A549 (cell line): ENCODE measurements at regions not wholly inside any gene's neighbourhood (a gene's known extent, or its start where the extent isn't known, plus 50 kb on each side); places are given as distances from the start of the nearest gene placed in this dataset.
A peak's percentile ranks its signal among the peaks of the same experiment; 100 is the strongest.

Experiments
- ATAC-seq, 2 experiments: fragments of 200-7000 bp in 1 of 2; fragments of >200 bp in 1 of 2; cut with Nextera tagmentation in 1 of 2; cut with Tn5 transposase in 1 of 2; 3 replicates each; pipeline versions ENCODE4 v1.8.0 to v1.9.1; 2018 to 2020; ENCODE audit warnings: mild to moderate bottlenecking in 1 of 2, moderate library complexity in 1 of 2
- CTCF ChIA-PET: fragments of 300-600 bp; sonication (Branson Sonifier 250); formaldehyde crosslinking; extraction: SDS; loops from one replicate; lab custom pipeline; 2021; ENCODE audit warnings: antibody characterized with exemption, inconsistent platforms; lab: Yijun Ruan, JAX
- POLR2A ChIA-PET: fragments of 350-600 bp; formaldehyde crosslinking; extraction: SDS; loops from one replicate; lab custom pipeline; 2021; ENCODE audit warnings: antibody characterized with exemption, inconsistent platforms; lab: Yijun Ruan, JAX
- DNase-seq, 2 experiments: peaks; one replicate each; pipeline versions ENCODE4 v3.0.0 to v3.0.0-alpha.2; 2011 to 2016; ENCODE audit warnings: low read depth in 1 of 2, low spot score in 1 of 2
- FAIRE-seq: peaks from 2 replicates; lab custom pipeline; 2011; peaks lifted over from hg19 to GRCh38; lab: Jason Lieb, UNC
- H3K27ac ChIP-seq, 2 experiments: fragments of >200 bp; sonication (Bioruptor Twin); formaldehyde crosslinking; 3 replicates each; pipeline ENCODE4 v1.5.1; 2016 to 2017
- H3K4me1 ChIP-seq: fragments of >200 bp; sonication (Bioruptor Twin); formaldehyde crosslinking; 3 replicates; pipeline ENCODE4 v1.6.1; 2016
- H3K4me2 ChIP-seq: fragments of >200 bp; sonication (Bioruptor Twin); formaldehyde crosslinking; 3 replicates; pipeline ENCODE4 v1.6.1; 2016
- H3K4me3 ChIP-seq: fragments of >200 bp; sonication (Bioruptor Twin); formaldehyde crosslinking; 3 replicates; pipeline ENCODE4 v1.5.1; 2016
- H3K9me3 ChIP-seq: fragments of >200 bp; sonication (Bioruptor Twin); formaldehyde crosslinking; 3 replicates; pipeline ENCODE4 v1.6.1; 2016
- BHLHE40 ChIP-seq: IDR thresholded peaks from 2 replicates; pipeline ENCODE4 v1.6.1; 2012; ENCODE audit warnings: low read depth, low read length, inconsistent platforms
- CBX2 ChIP-seq: fragments of 200-600 bp; sonication (generic); IDR thresholded peaks from 2 replicates; pipeline ENCODE4 v1.6.1; 2016; ENCODE audit warnings: low read depth, mild to moderate bottlenecking, borderline replicate concordance
- CBX8 ChIP-seq: fragments of 200-600 bp; sonication (generic); IDR thresholded peaks from 2 replicates; pipeline ENCODE4 v1.6.1; 2016
- CEBPB ChIP-seq, 2 experiments: fragments of >200 bp in 1 of 2; sonication (Bioruptor Twin) in 1 of 2; formaldehyde crosslinking in 1 of 2; IDR thresholded peaks; 2 replicates each; pipeline ENCODE4 v1.6.1; 2012 to 2016
- CHD4 ChIP-seq: fragments of 200-600 bp; sonication (generic); IDR thresholded peaks from 2 replicates; pipeline ENCODE4 v1.6.1; 2016; ENCODE audit warnings: antibody characterized with exemption, mild to moderate bottlenecking, borderline replicate concordance
- E2F6 ChIP-seq: IDR thresholded peaks from 2 replicates; pipeline ENCODE4 v1.6.1; 2012; ENCODE audit warnings: low read depth, borderline replicate concordance
- EHF ChIP-seq: fragments of 250-450 bp; sonication (Bioruptor Pico); IDR thresholded peaks from 2 replicates; pipeline ENCODE4 v1.5.0; 2020; ENCODE audit warnings: mild to moderate bottlenecking
- EP300 ChIP-seq, 2 experiments: fragments of >200 bp; sonication (Bioruptor Twin); formaldehyde crosslinking; IDR thresholded peaks; 2 replicates in 1 of 2; 3 replicates in 1 of 2; pipeline ENCODE4 v1.6.1; 2016 to 2017
- FOSB ChIP-seq: fragments of 250-450 bp; sonication (Bioruptor Pico); IDR thresholded peaks from 2 replicates; pipeline ENCODE4 v1.5.0; 2020; ENCODE audit warnings: mild to moderate bottlenecking, moderate library complexity
- GATA3 ChIP-seq: IDR thresholded peaks from 2 replicates; pipeline ENCODE4 v1.6.1; 2012; ENCODE audit warnings: borderline replicate concordance
- HDAC2 ChIP-seq: fragments of 200-600 bp; sonication (generic); IDR thresholded peaks from 2 replicates; pipeline ENCODE4 v1.6.1; 2016
- HES2 ChIP-seq: fragments of >200 bp; sonication (Bioruptor Twin); formaldehyde crosslinking; IDR thresholded peaks from 2 replicates; pipeline ENCODE4 v1.6.1; 2016
- HEYL ChIP-seq: fragments of 250-450 bp; sonication (Bioruptor Pico); IDR thresholded peaks from 2 replicates; pipeline ENCODE4 v1.8.0; 2021; ENCODE audit warnings: mild to moderate bottlenecking, moderate library complexity
- HOXA7 ChIP-seq: fragments of 250-450 bp; sonication (Bioruptor Pico); IDR thresholded peaks from 2 replicates; pipeline ENCODE4 v1.5.0; 2020; ENCODE audit warnings: mild to moderate bottlenecking, moderate library complexity
- HOXB13 ChIP-seq: fragments of 250-450 bp; sonication (Bioruptor Pico); IDR thresholded peaks from 2 replicates; pipeline ENCODE4 v1.5.0; 2020; ENCODE audit warnings: low read depth, mild to moderate bottlenecking, moderate library complexity
- JUN ChIP-seq, 2 experiments: fragments of >200 bp; sonication (Bioruptor Twin); formaldehyde crosslinking; IDR thresholded peaks; 2 replicates in 1 of 2; 3 replicates in 1 of 2; pipeline ENCODE4 v1.6.1; 2016 to 2017
- MAZ ChIP-seq: fragments of 150-350 bp; IDR thresholded peaks from 2 replicates; pipeline ENCODE4 v1.6.1; 2014; ENCODE audit warnings: antibody characterized with exemption, low read depth, low read length, borderline replicate concordance
- NPAS2 ChIP-seq: fragments of 250-450 bp; sonication (Bioruptor Pico); IDR thresholded peaks from 2 replicates; pipeline ENCODE4 v1.8.0; 2022; ENCODE audit warnings: mild to moderate bottlenecking, moderate library complexity, borderline replicate concordance
- POLR2A ChIP-seq: IDR thresholded peaks from 2 replicates; pipeline ENCODE4 v1.6.1; 2012; ENCODE audit warnings: mild to moderate bottlenecking, low read length
- POLR2AphosphoS2 ChIP-seq: conservative IDR thresholded peaks from 2 replicates; pipeline ENCODE4 v1.6.1; 2012; ENCODE audit warnings: low read length, improper control_type of control experiment, inconsistent platforms
- RAD21 ChIP-seq, 2 experiments: fragments of >200 bp in 1 of 2; sonication (Bioruptor Twin) in 1 of 2; formaldehyde crosslinking in 1 of 2; IDR thresholded peaks in 1 of 2; conservative IDR thresholded peaks in 1 of 2; 2 replicates in 1 of 2; 3 replicates in 1 of 2; pipeline ENCODE4 v1.6.1; 2012 to 2018; ENCODE audit warnings: inconsistent platforms in 1 of 2
- RARB ChIP-seq: fragments of 250-450 bp; sonication (Bioruptor Pico); IDR thresholded peaks from 2 replicates; pipeline ENCODE4 v1.8.0; 2021; ENCODE audit warnings: mild to moderate bottlenecking, moderate library complexity
- RCOR1 ChIP-seq: fragments of 150-350 bp; IDR thresholded peaks from 2 replicates; pipeline ENCODE4 v1.6.1; 2014; ENCODE audit warnings: antibody characterized with exemption, low read length, low read depth
- REST ChIP-seq: fragments of 200-600 bp; sonication (generic); IDR thresholded peaks from 2 replicates; pipeline ENCODE4 v1.6.1; 2016; ENCODE audit warnings: antibody characterized with exemption, mild to moderate bottlenecking, moderate library complexity
- RNF2 ChIP-seq: fragments of 200-600 bp; sonication (generic); IDR thresholded peaks from 2 replicates; pipeline ENCODE4 v1.6.1; 2016; ENCODE audit warnings: low read depth, mild to moderate bottlenecking, antibody characterized with exemption, moderate library complexity, borderline replicate concordance
- SMC3 ChIP-seq: fragments of >200 bp; sonication (Bioruptor Twin); formaldehyde crosslinking; IDR thresholded peaks from 3 replicates; pipeline ENCODE4 v1.6.1; 2018; ENCODE audit warnings: inconsistent platforms
- SREBF2 ChIP-seq: fragments of 450-650 bp; IDR thresholded peaks from 2 replicates; pipeline ENCODE4 v1.6.1; 2014; ENCODE audit warnings: mild to moderate bottlenecking, moderate library complexity
- USF2 ChIP-seq: fragments of 450-650 bp; IDR thresholded peaks from 2 replicates; pipeline ENCODE4 v1.6.1; 2014; ENCODE audit warnings: antibody characterized with exemption
- ZC3H11A ChIP-seq: fragments of 450-650 bp; IDR thresholded peaks from 2 replicates; pipeline ENCODE4 v1.6.1; 2014; ENCODE audit warnings: antibody characterized with exemption, mild to moderate bottlenecking
- ZNF302 ChIP-seq: fragments of 250-450 bp; sonication (Bioruptor Pico); IDR thresholded peaks from 2 replicates; pipeline ENCODE4 v1.9.0; 2021; ENCODE audit warnings: inconsistent platforms, mild to moderate bottlenecking, moderate library complexity
- ZSCAN20 ChIP-seq: fragments of 250-450 bp; sonication (Bioruptor Pico); IDR thresholded peaks from 2 replicates; pipeline ENCODE4 v1.8.0; 2022; ENCODE audit warnings: mild to moderate bottlenecking, moderate library complexity
- WGBS: methylation state at CpG from one replicate; pipeline ENCODE4 v1.1.6; 2017; ENCODE audit errors: missing lambda C conversion rate; 5-methylcytosine and 5-hydroxymethylcytosine counted together
- TF ChIP-seq, protein P1 (sequence below): IDR thresholded peaks from 2 replicates; pipeline ENCODE4 v1.6.1; 2012

DNA sequence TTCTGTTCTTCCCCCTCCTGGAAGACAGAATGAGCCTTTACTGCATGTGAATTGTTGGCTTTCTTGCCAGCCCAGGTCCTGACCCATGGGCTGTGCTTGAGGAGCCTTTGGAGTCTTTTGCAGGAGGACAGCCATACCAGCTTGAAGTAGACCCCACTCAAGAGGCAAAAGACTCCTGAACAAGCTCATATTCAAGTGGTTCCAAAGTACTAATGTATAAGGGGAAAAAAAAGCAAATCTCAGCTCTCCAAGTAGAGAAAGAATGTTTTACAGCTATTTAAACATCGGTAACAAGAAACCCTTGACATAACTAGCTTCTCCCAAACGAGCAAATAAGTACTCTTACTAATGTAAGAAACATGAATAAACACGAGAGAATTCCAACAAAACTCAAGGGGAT is 174.9 kb upstream of the MXRA5 start:
- Histone ChIP-seq H3K4me2 (no peak overlapping the region), H3K27ac (no peak overlapping the region), H3K4me3 (no peak overlapping the region), H3K4me1 (0 out of 3 replicates have a peak, but pooled peaks cover 4% of the 10 kb centered on the region), H3K9me3 (no peaks in the 10 kb centered on the region)
- peak; percentile 51 for FAIRE-seq
- WGBS: 1% methylated on average over 3 of the region's 3 CpGs
- no peak for ATAC-seq
- no peak for DNase-seq
- CTCF ChIA-PET: no interaction called here
- POLR2A ChIA-PET: no interaction called here
- TF ChIP-seq ZC3H11A: no peak
- TF ChIP-seq CBX8: no peak
- TF ChIP-seq CHD4: no peak
- TF ChIP-seq RCOR1: no peak
- TF ChIP-seq CBX2: no peak
- TF ChIP-seq HOXB13 (CRISPR knock-in tag): no peak
- no peak for TF ChIP-seq JUN (IDR thresholded peaks at IDR 0.05)
- no peak for TF ChIP-seq EP300 (IDR thresholded peaks at IDR 0.05)
- TF ChIP-seq RARB (CRISPR knock-in tag): no peak
- no peak for TF ChIP-seq HEYL (CRISPR knock-in tag)
- TF ChIP-seq GATA3: no peak

DNA sequence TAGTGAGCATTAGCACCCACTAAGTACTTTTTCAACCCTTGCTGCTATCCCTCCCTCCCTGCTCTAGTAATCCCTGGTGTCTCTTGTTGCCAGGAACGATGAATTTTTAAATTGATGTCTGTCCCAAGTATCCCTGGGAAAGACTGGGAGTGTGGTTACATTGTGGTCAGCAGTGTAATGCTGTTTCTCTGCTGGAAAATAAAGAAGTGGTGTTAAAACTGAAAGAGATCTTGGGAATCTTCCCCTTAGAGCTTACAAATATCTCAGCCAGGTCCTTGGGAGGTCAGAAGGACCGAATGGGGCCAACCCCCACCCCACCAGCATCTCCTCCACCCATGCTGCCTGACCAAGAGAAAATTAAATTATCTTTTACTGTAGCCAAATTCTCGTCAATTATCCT is 174.5 kb upstream of the MXRA5 start:
- POLR2A ChIA-PET: no interaction called here
- no peak overlapping the region for H3K4me3 ChIP-seq
- TF ChIP-seq MAZ (no peak), ZSCAN20 (CRISPR knock-in tag) (no peak), EHF (no peak), ZC3H11A (no peak), POLR2A (no peak), SMC3 (no peak), HOXA7 (no peak), REST (no peak), HDAC2 (no peak), FOSB (CRISPR knock-in tag) (no peak), USF2 (no peak), ZNF302 (no peak), POLR2AphosphoS2 (no peak)
- TF ChIP-seq, all 56 proteins: peak for 0
- FAIRE-seq (no peak), ATAC-seq (no peak), DNase-seq (no peak)
- Histone ChIP-seq H3K27ac (no peak overlapping the region), H3K4me1 (0 out of 3 replicates have a peak, but pooled peaks cover 4% of the 10 kb centered on the region), H3K9me3 (no peaks in the 10 kb centered on the region), H3K4me2 (no peak overlapping the region)
- 4% methylated on average over 3 of the region's 3 CpGs for WGBS
- CTCF ChIA-PET: no interaction called here

DNA sequence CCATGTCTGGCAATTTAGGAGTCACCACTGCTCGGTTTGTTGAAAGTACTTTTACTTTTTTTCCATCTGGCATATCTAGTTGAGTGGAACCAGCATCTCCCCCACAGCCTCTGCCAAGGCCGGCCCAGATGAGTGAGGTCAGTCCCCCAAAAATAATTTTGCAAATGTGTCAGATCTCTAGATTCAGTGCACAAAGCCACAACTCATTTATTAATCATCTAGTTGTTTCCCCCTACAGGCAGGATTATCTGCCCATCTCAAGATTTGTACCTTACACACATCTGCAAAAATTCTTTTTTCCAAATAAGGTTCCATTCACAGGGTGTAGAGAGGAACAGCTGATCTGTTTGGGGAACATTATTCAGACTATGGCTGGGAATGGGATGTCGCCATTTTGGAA is 174.0 kb upstream of the MXRA5 start:
- ChIA-PET CTCF (no interaction called here), POLR2A (no interaction called here)
- Histone ChIP-seq H3K9me3 (no peaks in the 10 kb centered on the region), H3K27ac (no peak overlapping the region), H3K4me1 (0 out of 3 replicates have a peak, but pooled peaks cover 4% of the 10 kb centered on the region), H3K4me3 (no peak overlapping the region), H3K4me2 (no peak overlapping the region)
- 46% methylated on average over 3 of the region's 3 CpGs for WGBS
- no peak for DNase-seq
- ATAC-seq: no peak
- FAIRE-seq: no peak
- TF ChIP-seq ZSCAN20 (CRISPR knock-in tag): no peak
- TF ChIP-seq CEBPB (IDR thresholded peaks at IDR 0.05): no peak
- no peak for TF ChIP-seq SREBF2
- TF ChIP-seq JUN (IDR thresholded peaks at IDR 0.05): no peak
- no peak for TF ChIP-seq RCOR1
- no peak for TF ChIP-seq ZNF302
- TF ChIP-seq E2F6: no peak
- TF ChIP-seq SMC3: no peak
- no peak for TF ChIP-seq HEYL (CRISPR knock-in tag)
- no peak for TF ChIP-seq RARB (CRISPR knock-in tag)
- TF ChIP-seq, protein P1, sequence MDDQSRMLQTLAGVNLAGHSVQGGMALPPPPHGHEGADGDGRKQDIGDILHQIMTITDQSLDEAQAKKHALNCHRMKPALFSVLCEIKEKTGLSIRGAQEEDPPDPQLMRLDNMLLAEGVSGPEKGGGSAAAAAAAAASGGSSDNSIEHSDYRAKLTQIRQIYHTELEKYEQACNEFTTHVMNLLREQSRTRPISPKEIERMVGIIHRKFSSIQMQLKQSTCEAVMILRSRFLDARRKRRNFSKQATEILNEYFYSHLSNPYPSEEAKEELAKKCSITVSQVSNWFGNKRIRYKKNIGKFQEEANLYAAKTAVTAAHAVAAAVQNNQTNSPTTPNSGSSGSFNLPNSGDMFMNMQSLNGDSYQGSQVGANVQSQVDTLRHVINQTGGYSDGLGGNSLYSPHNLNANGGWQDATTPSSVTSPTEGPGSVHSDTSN: no peak
- TF ChIP-seq BHLHE40: no peak
- no peak for TF ChIP-seq RNF2
- no peak for TF ChIP-seq NPAS2
- no peak for TF ChIP-seq RAD21 (conservative IDR thresholded peaks at IDR 0.05 in 1 of 2, IDR thresholded peaks at IDR 0.05 in 1 of 2)
- TF ChIP-seq HES2: no peak
